Adrenal gland (tissue), 5 donors: ENCODE measurements at regions not wholly inside any gene's neighbourhood (a gene's known extent, or its start where the extent isn't known, plus 50 kb on each side); places are given as distances from the start of the nearest gene placed in this dataset.

Source experiments
- CTCF ChIP-seq, 6 experiments: fragments of 450-650 bp in 4 of 6; fragments of 200-600 bp in 2 of 6; sonication (generic) in 1 of 6; IDR thresholded peaks; 1 replicate in 5 of 6; 2 replicates in 1 of 6; pipeline versions ENCODE4 v1.5.1 to v1.8.0; 2016 to 2021; ENCODE audit warnings: antibody characterized with exemption in 6 of 6, mild to moderate bottlenecking in 2 of 6, moderate library complexity in 1 of 6
- POLR2A ChIP-seq, 2 donors: fragments of 450-650 bp; IDR thresholded peaks; one replicate each; pipeline ENCODE4 v1.6.1; 2017; ENCODE audit warnings: antibody characterized with exemption in 2 of 2, mild to moderate bottlenecking in 2 of 2, moderate library complexity in 1 of 2
- donor health status: DM: no; HTN: no; CAD: no.

- TF ChIP-seq CTCF (IDR thresholded peaks at IDR 0.05) (no peak), POLR2A (IDR thresholded peaks at IDR 0.05) (no peak)
These were observed 131.6 kb upstream of the ETV3 start for GRCh38 chr1:157269656-157270375.
